ENCODE measurements at regions not wholly inside any gene's neighbourhood (a gene's known extent, or its start where the extent isn't known, plus 50 kb on each side); places are given as distances from the start of the nearest gene placed in this dataset.

- no peak for DNase-seq (ENCODE audit: low spot score)
Measured at GRCh38 chr1:193524021-193524420, 337.6 kb upstream of the B3GALT2 start.

- DNase-seq (ENCODE audit: low spot score): no peak
Measured at GRCh38 chr1:193520472-193520871, 334.1 kb upstream of the B3GALT2 start.

GRCh38 chr1:193519922-193520321, 333.5 kb upstream of the B3GALT2 start:
- DNase-seq (ENCODE audit: low spot score): no peak

- DNase-seq (ENCODE audit: low spot score): no peak
Measured at GRCh38 chr1:193516755-193517388, 330.5 kb upstream of the B3GALT2 start.

GRCh38 chr1:193514397-193514796, 328.0 kb upstream of the B3GALT2 start:
- no peak for DNase-seq (ENCODE audit: low spot score)

- DNase-seq (ENCODE audit: low spot score): no peak
Measured at GRCh38 chr1:193513032-193513431, 326.6 kb upstream of the B3GALT2 start.

- DNase-seq (ENCODE audit: low spot score): no peak
Measured at GRCh38 chr1:193504920-193505319, 318.5 kb upstream of the B3GALT2 start.

- peak; percentile 16 for DNase-seq (ENCODE audit: low spot score)
Measured at GRCh38 chr1:193498088-193498655, 311.8 kb upstream of the B3GALT2 start.

- no peak for DNase-seq (ENCODE audit: low spot score)
Measured at GRCh38 chr1:193494368-193494767, 308.0 kb upstream of the B3GALT2 start.

- DNase-seq (ENCODE audit: low spot score): no peak
Measured at GRCh38 chr1:193489191-193489590, 302.8 kb upstream of the B3GALT2 start.

- no peak for DNase-seq (ENCODE audit: low spot score)
Measured at GRCh38 chr1:193487722-193488121, 301.3 kb upstream of the B3GALT2 start.

- peak; percentile 30 for DNase-seq (ENCODE audit: low spot score)
Measured at GRCh38 chr1:193486671-193487229, 300.3 kb upstream of the B3GALT2 start.

GRCh38 chr1:193480755-193481154, 294.3 kb upstream of the B3GALT2 start:
- no peak for DNase-seq (ENCODE audit: low spot score)

GRCh38 chr1:193479187-193479586, 292.8 kb upstream of the B3GALT2 start:
- no peak for DNase-seq (ENCODE audit: low spot score)

GRCh38 chr1:193476748-193477147, 290.3 kb upstream of the B3GALT2 start:
- DNase-seq (ENCODE audit: low spot score): no peak

GRCh38 chr1:193473932-193474331, 287.5 kb upstream of the B3GALT2 start:
- DNase-seq (ENCODE audit: low spot score): no peak

GRCh38 chr1:193472838-193473398, 286.5 kb upstream of the B3GALT2 start:
- no peak for DNase-seq (ENCODE audit: low spot score)

- no peak for DNase-seq (ENCODE audit: low spot score)
Measured at GRCh38 chr1:193472430-193472829, 286.0 kb upstream of the B3GALT2 start.

- DNase-seq (ENCODE audit: low spot score): peak; percentile 24
Measured at GRCh38 chr1:193471981-193472380, 285.6 kb upstream of the B3GALT2 start.

GRCh38 chr1:193463326-193463932, 277.0 kb upstream of the B3GALT2 start:
- no peak for DNase-seq (ENCODE audit: low spot score)

GRCh38 chr1:193462629-193463320, 276.4 kb upstream of the B3GALT2 start:
- DNase-seq (ENCODE audit: low spot score): peak; percentile 63

GRCh38 chr1:193458628-193459027, 272.2 kb upstream of the B3GALT2 start:
- DNase-seq (ENCODE audit: low spot score): no peak
